GM21717 (cell line): ENCODE measurements at regions not wholly inside any gene's neighbourhood (a gene's known extent, or its start where the extent isn't known, plus 50 kb on each side); places are given as distances from the start of the nearest gene placed in this dataset.
A peak's percentile ranks its signal among the peaks of the same experiment; 100 is the strongest.

ENCODE experiments used
- ATAC-seq: cut with Tn5 transposase; IDR thresholded peaks from one replicate; pipeline ENCODE4 v1.9.1; 2021; ENCODE audit warnings: mild to moderate bottlenecking, moderate library complexity; ENCODE audit not compliant: unreplicated experiment

- ATAC-seq, result peak; percentile 43
Observed at GRCh38 chr21:45592208-45592619, 50.0 kb upstream of the SLC19A1 start.

- ATAC-seq, result no peak
Observed at GRCh38 chr21:45592626-45593134, 50.4 kb upstream of the SLC19A1 start.

GRCh38 chr21:45593162-45594022, 50.1 kb upstream of the PCBP3 start:
- ATAC-seq, result no peak
